Endothelial cell of umbilical vein (primary cell): ENCODE measurements at regions not wholly inside any gene's neighbourhood (a gene's known extent, or its start where the extent isn't known, plus 50 kb on each side); places are given as distances from the start of the nearest gene placed in this dataset.

Experiments used
- BruUV-seq: library from RNA; stranded (reverse); fragments of 400-500 nt; replicated peaks from 2 replicates; lab custom pipeline; 2021; lab: Mats Ljungman, UMichigan
- CTCF ChIA-PET: fragments of 300-600, 350-600 bp; sonication (Branson Sonifier 250); formaldehyde crosslinking; loops from one replicate; lab custom pipeline; 2021; ENCODE audit warnings: antibody characterized with exemption, inconsistent platforms; lab: Charles Lee
- POLR2A ChIA-PET: fragments of 300-600, 350-600 bp; sonication (Branson Sonifier 250); formaldehyde crosslinking; loops from one replicate; lab custom pipeline; 2021; ENCODE audit warnings: antibody characterized with exemption, inconsistent platforms; lab: Charles Lee
- DNase-seq: peaks from one replicate; pipeline ENCODE4 v3.0.0-alpha.2; 2011; ENCODE audit warnings: low read depth, low spot score
- FAIRE-seq: peaks from 2 replicates; lab custom pipeline; 2011; peaks lifted over from hg19 to GRCh38; lab: Jason Lieb, UNC
- H2AFZ ChIP-seq: 2 replicates; pipeline ENCODE4 v1.6.0; 2012; ENCODE audit warnings: low read depth, low read length, control low read depth, inconsistent platforms
- H3K27ac ChIP-seq: 2 replicates; pipeline ENCODE4 v1.5.1; 2011; ENCODE audit warnings: low read depth, mild to moderate bottlenecking, control low read depth, low read length, moderate library complexity; ENCODE audit not compliant: insufficient read depth
- H3K27me3 ChIP-seq, 2 experiments: 2 replicates each; pipeline versions ENCODE4 v1.6.0 to v1.6.1; 2011; ENCODE audit warnings: low read length in 2 of 2, mixed read lengths in 1 of 2; ENCODE audit not compliant: control insufficient read depth in 2 of 2, insufficient read depth in 2 of 2
- H3K36me3 ChIP-seq, 2 experiments: 2 replicates in 1 of 2; 3 replicates in 1 of 2; pipeline ENCODE4 v1.5.1; 2011; ENCODE audit warnings: low read length in 2 of 2, mild to moderate bottlenecking in 1 of 2, moderate library complexity in 1 of 2; ENCODE audit not compliant: control insufficient read depth in 2 of 2, insufficient read depth in 2 of 2; ENCODE audit errors: extremely low read depth in 1 of 2
- H3K4me1 ChIP-seq: 3 replicates; pipeline ENCODE4 v1.5.1; 2011; ENCODE audit warnings: mild to moderate bottlenecking, low read length; ENCODE audit not compliant: control insufficient read depth, insufficient read depth; ENCODE audit errors: extremely low read depth
- H3K4me2 ChIP-seq: 2 replicates; pipeline ENCODE4 v1.6.1; 2011; ENCODE audit warnings: low read length, control low read depth, mixed read lengths; ENCODE audit not compliant: insufficient read depth
- H3K4me3 ChIP-seq, 3 experiments: fragments of 200-600 bp in 1 of 3; sonication (generic), shearing (Covaris generic) in 1 of 3; replicated peaks in 1 of 3; 2 replicates each; pipeline ENCODE4 v1.5.1; 2011 to 2016; ENCODE audit warnings: control low read depth in 3 of 3, low read length in 3 of 3, mild to moderate bottlenecking in 2 of 3, inconsistent platforms in 1 of 3, low read depth in 1 of 3, moderate library complexity in 1 of 3; ENCODE audit not compliant: insufficient read depth in 1 of 3
- H3K79me2 ChIP-seq: 2 replicates; pipeline ENCODE4 v1.6.0; 2012; ENCODE audit warnings: low read length, inconsistent platforms; ENCODE audit not compliant: control insufficient read depth, insufficient read depth
- H3K9ac ChIP-seq: replicated peaks from 2 replicates; pipeline ENCODE3; 2011; ENCODE audit warnings: low read length, control low read depth; ENCODE audit not compliant: insufficient read depth; ENCODE audit errors: extremely low read depth
- H3K9me1 ChIP-seq: replicated peaks from 3 replicates; pipeline ENCODE4 v1.6.0; 2011; ENCODE audit warnings: mild to moderate bottlenecking, low read length; ENCODE audit not compliant: control insufficient read depth, insufficient read depth; ENCODE audit errors: extremely low read depth
- H3K9me3 ChIP-seq: replicated peaks from 2 replicates; pipeline ENCODE4 v1.5.1; 2012; ENCODE audit warnings: low read length, inconsistent platforms; ENCODE audit not compliant: control insufficient read depth, insufficient read depth
- H4K20me1 ChIP-seq: replicated peaks from 2 replicates; pipeline ENCODE3; 2011; ENCODE audit warnings: mild to moderate bottlenecking, low read length; ENCODE audit not compliant: control insufficient read depth, insufficient read depth; ENCODE audit errors: extremely low read depth
- CTCF ChIP-seq, 2 donors: IDR thresholded peaks; 1 replicate in 1 of 2; 2 replicates in 1 of 2; pipeline ENCODE4 v1.5.1; 2011; ENCODE audit warnings: low read length in 2 of 2, mild to moderate bottlenecking in 2 of 2, moderate library complexity in 2 of 2, control low read depth in 1 of 2, inconsistent platforms in 1 of 2, low read depth in 1 of 2; ENCODE audit not compliant: insufficient read depth in 1 of 2; ENCODE audit errors: extremely low read depth in 1 of 2
- EZH2 ChIP-seq: IDR thresholded peaks from 2 replicates; pipeline ENCODE4 v1.6.1; 2012; ENCODE audit warnings: borderline replicate concordance, low read depth, mild to moderate bottlenecking, moderate library complexity, low read length, inconsistent platforms; ENCODE audit not compliant: severe bottlenecking
- FOS ChIP-seq: IDR thresholded peaks from 2 replicates; pipeline ENCODE4 v1.6.1; 2011; ENCODE audit warnings: mild to moderate bottlenecking, low read length, moderate library complexity, borderline replicate concordance; ENCODE audit not compliant: insufficient read depth
- GATA2 ChIP-seq: IDR thresholded peaks from 2 replicates; pipeline ENCODE4 v1.7.0; 2011; ENCODE audit warnings: low read depth, mild to moderate bottlenecking, moderate library complexity, mixed read lengths, low read length; ENCODE audit not compliant: insufficient read length, insufficient read depth
- JUN ChIP-seq: IDR thresholded peaks from 2 replicates; pipeline ENCODE4 v1.6.1; 2011; ENCODE audit warnings: borderline replicate concordance, low read depth; ENCODE audit not compliant: insufficient read length, insufficient read depth
- MAX ChIP-seq: IDR thresholded peaks from 2 replicates; pipeline ENCODE4 v1.6.1; 2011; ENCODE audit not compliant: insufficient read depth, insufficient read length
- MYC ChIP-seq: IDR thresholded peaks from one replicate; pipeline ENCODE4 v1.6.1; 2011; ENCODE audit warnings: mild to moderate bottlenecking, low read depth, low read length
- POLR2A ChIP-seq: IDR thresholded peaks from 2 replicates; pipeline ENCODE4 v1.6.1; 2012; ENCODE audit warnings: low read depth, mild to moderate bottlenecking, control low read depth, low read length
- POLR2AphosphoS5 ChIP-seq: IDR thresholded peaks from 2 replicates; pipeline ENCODE4 v1.6.1; 2012; ENCODE audit warnings: low read depth, mild to moderate bottlenecking, control low read depth, low read length, moderate library complexity; ENCODE audit not compliant: insufficient read depth
- dilution Hi-C: fragments of 300-500 bp; cut with MboI; formaldehyde crosslinking; loops from one replicate; pipeline ENCODE4 v1.15.0; 2019; ENCODE audit warnings: low sequenced_read_pairs; ENCODE audit not compliant: extremely low pct_ligation_motif_present
- intact Hi-C: fragments of 100-400 bp; cut with micrococcal nuclease; formaldehyde crosslinking; loops from one replicate; pipeline ENCODE4 v1.10.0; 2022

- H3K4me3 ChIP-seq: no peak overlapping the region
- ChIA-PET CTCF (no interaction called here), POLR2A (no interaction called here)
- no peaks in the 10 kb centered on the region for H3K36me3 ChIP-seq
- no TSS peak for BruUV-seq
- intact Hi-C loops: no loop called here
- H3K9ac ChIP-seq: no peak overlapping the region
- dilution Hi-C loops: no loop called here
- no peaks in the 10 kb centered on the region for H3K9me1 ChIP-seq
- H3K4me1 ChIP-seq: no peaks in the 10 kb centered on the region
- no peak overlapping the region for H3K4me2 ChIP-seq
- TF ChIP-seq POLR2A (no peak), MAX (no peak), POLR2AphosphoS5 (no peak), JUN (no peak), FOS (no peak), CTCF (IDR thresholded peaks at IDR 0.05; ENCODE audit: extremely low read depth in 1 of 2, insufficient read depth in 1 of 2, low read depth in 1 of 2, low read length in 2 of 2) (no peak), GATA2 (no peak), MYC (no peak), EZH2 (no peak)
- no peaks in the 10 kb centered on the region for H4K20me1 ChIP-seq
- H3K27ac ChIP-seq: no peak overlapping the region
- no peak overlapping the region for H2AFZ ChIP-seq
- no peaks in the 10 kb centered on the region for H3K27me3 ChIP-seq
- no peaks in the 10 kb centered on the region for H3K9me3 ChIP-seq
- no peaks in the 10 kb centered on the region for H3K79me2 ChIP-seq
- no peak for FAIRE-seq
- DNase-seq: no peak
Measured at GRCh38 chr1:222306011-222306410, 241.9 kb downstream of the HHIPL2 start.
